ENCODE measurements at regions not wholly inside any gene's neighbourhood (a gene's known extent, or its start where the extent isn't known, plus 50 kb on each side); places are given as distances from the start of the nearest gene placed in this dataset.
A peak's percentile ranks its signal among the peaks of the same experiment; 100 is the strongest.
"Not testable (repeated sequence)": the region's sequence is repeated elsewhere in the genome, so short reads cannot be mapped to it uniquely, and the experiment has no call there.

DNA sequence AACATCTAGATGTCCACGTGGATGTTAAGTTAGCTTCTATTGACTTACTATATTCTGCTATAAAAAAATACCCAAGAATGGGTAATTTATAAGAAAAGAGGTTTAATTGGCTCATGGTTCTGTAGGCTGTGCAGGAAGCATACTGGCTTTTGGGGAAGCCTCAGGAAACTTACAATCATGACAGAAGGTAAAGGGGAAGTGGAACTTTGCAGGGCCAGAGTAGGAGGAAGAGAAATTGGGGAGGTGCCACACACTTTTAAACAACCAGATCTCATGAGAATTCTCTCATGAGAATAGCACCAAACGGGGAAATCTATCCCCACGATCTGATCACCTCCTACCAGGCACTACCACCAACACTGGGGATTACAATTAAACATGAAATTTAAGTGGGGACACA lies 689.3 kb downstream of the METTL15 start:
- Mint-ChIP-seq H3K4me1 (ENCODE audit: low read depth, unreplicated experiment) (peaks cover 22% of the 10 kb centered on the region), H3K27ac (ENCODE audit: unreplicated experiment) (peak overlapping the region; percentile 58), H3K27me3 (ENCODE audit: unreplicated experiment) (no peaks in the 10 kb centered on the region), H3K36me3 (ENCODE audit: insufficient read depth, unreplicated experiment) (no peaks in the 10 kb centered on the region), H3K4me3 (ENCODE audit: low read depth, unreplicated experiment) (no peak overlapping the region), H3K9me3 (ENCODE audit: low read depth, unreplicated experiment) (peaks cover 6% of the 10 kb centered on the region)
- TF ChIP-seq, protein P1, sequence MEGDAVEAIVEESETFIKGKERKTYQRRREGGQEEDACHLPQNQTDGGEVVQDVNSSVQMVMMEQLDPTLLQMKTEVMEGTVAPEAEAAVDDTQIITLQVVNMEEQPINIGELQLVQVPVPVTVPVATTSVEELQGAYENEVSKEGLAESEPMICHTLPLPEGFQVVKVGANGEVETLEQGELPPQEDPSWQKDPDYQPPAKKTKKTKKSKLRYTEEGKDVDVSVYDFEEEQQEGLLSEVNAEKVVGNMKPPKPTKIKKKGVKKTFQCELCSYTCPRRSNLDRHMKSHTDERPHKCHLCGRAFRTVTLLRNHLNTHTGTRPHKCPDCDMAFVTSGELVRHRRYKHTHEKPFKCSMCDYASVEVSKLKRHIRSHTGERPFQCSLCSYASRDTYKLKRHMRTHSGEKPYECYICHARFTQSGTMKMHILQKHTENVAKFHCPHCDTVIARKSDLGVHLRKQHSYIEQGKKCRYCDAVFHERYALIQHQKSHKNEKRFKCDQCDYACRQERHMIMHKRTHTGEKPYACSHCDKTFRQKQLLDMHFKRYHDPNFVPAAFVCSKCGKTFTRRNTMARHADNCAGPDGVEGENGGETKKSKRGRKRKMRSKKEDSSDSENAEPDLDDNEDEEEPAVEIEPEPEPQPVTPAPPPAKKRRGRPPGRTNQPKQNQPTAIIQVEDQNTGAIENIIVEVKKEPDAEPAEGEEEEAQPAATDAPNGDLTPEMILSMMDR (IDR thresholded peaks at IDR 0.05; ENCODE audit: unreplicated experiment) = no peak
- intact Hi-C loops (cut with micrococcal nuclease; ENCODE audit: unreplicated experiment) = no loop called here
- CTCF ChIA-PET = no interaction called here
- no peak for DNase-seq
- no TSS peak for BruUV-seq (replicated peaks)

DNA sequence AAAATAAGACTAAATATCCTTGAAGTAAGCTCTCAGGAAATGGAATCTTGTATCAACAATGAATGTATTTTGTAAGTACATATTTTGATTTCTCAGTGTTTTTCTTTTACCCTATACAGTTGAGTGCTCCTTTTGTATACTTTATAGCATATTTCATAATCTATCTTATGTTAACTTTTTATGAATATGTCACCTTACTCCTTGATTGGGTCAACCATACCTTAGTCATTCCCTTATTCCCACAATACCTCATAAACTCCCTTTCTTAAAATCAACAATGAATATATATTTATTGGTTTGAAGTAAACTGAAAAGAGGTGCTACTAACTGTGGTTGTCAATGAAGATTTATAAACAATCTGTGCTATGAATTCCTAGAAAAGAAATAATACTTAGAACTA lies 686.2 kb downstream of the METTL15 start:
- H3K4me1 Mint-ChIP-seq (ENCODE audit: low read depth, unreplicated experiment) = peaks cover 24% of the 10 kb centered on the region
- no peaks in the 10 kb centered on the region for H3K27me3 Mint-ChIP-seq (ENCODE audit: unreplicated experiment)
- DNase-seq = no peak
- no peak overlapping the region for H3K4me3 Mint-ChIP-seq (ENCODE audit: low read depth, unreplicated experiment)
- intact Hi-C loops (cut with micrococcal nuclease; ENCODE audit: unreplicated experiment) = no loop called here
- CTCF ChIA-PET = no interaction called here
- TF ChIP-seq, protein P1 (IDR thresholded peaks at IDR 0.05; ENCODE audit: unreplicated experiment) = no peak
- BruUV-seq (replicated peaks) = no TSS peak
- H3K36me3 Mint-ChIP-seq (ENCODE audit: insufficient read depth, unreplicated experiment) = no peaks in the 10 kb centered on the region
- peaks cover 17% of the 10 kb centered on the region for H3K9me3 Mint-ChIP-seq (ENCODE audit: low read depth, unreplicated experiment)
- no peak overlapping the region for H3K27ac Mint-ChIP-seq (ENCODE audit: unreplicated experiment)

DNA sequence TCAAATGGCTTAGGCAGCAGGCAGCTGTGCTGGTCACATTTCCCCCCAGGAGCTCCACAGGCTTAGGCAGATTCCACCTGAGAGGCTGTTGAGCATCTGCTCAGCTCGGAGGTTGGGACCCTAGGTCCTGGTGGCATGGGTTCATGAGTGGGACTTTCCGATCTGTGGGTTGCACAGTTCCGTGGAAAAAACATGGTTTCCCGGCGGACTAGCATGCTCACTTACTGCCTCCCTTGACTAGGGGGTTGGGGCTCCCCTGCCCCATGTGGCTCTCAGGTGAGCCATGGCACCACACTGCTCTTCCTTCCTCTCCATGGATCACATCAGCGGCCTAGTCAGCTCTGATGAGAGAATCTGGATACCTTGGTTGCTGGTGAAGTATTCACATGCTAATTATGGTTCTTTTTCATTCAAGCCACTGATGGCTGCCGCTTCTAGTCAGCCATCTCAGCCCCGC lies 685.1 kb downstream of the METTL15 start:
- no peak overlapping the region for H3K27ac Mint-ChIP-seq (ENCODE audit: unreplicated experiment)
- intact Hi-C loops (cut with micrococcal nuclease; ENCODE audit: unreplicated experiment) = no loop called here

DNA sequence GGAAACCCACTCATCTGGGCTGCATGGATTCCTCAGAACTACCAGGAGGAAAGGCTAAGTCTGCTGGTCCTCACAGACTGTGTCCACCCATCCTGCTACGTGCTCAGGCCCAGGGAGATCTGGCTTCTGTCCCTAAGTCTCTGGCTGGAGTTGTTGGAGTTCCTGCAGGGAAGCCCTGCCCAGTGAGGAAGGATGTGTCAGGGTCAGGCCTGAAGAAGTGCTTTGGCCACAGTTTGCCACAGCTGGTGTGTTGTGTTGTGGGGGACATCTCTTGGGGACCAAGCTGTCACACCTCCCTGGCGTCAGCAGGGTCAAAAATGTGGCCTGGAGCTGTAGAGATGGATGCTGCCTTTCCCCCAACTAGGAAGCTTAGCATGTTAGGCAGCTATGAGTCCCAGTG lies 684.7 kb downstream of the METTL15 start:
- Mint-ChIP-seq H3K9me3 (ENCODE audit: low read depth, unreplicated experiment) (peaks cover 17% of the 10 kb centered on the region), H3K27me3 (ENCODE audit: unreplicated experiment) (no peaks in the 10 kb centered on the region), H3K27ac (ENCODE audit: unreplicated experiment) (no peak overlapping the region), H3K36me3 (ENCODE audit: insufficient read depth, unreplicated experiment) (no peaks in the 10 kb centered on the region), H3K4me1 (ENCODE audit: low read depth, unreplicated experiment) (peaks cover 8% of the 10 kb centered on the region), H3K4me3 (ENCODE audit: low read depth, unreplicated experiment) (no peak overlapping the region)
- BruUV-seq (replicated peaks) = no TSS peak
- TF ChIP-seq, protein P1 (IDR thresholded peaks at IDR 0.05; ENCODE audit: unreplicated experiment) = no peak
- CTCF ChIA-PET = no interaction called here
- intact Hi-C loops (cut with micrococcal nuclease; ENCODE audit: unreplicated experiment) = no loop called here
- DNase-seq = no peak

More for the DNA sequence above, 685.1 kb downstream of the METTL15 start:
- peaks cover 17% of the 10 kb centered on the region for H3K9me3 Mint-ChIP-seq (ENCODE audit: low read depth, unreplicated experiment)
- H3K36me3 Mint-ChIP-seq (ENCODE audit: insufficient read depth, unreplicated experiment) = no peaks in the 10 kb centered on the region
- no peak for DNase-seq
- CTCF ChIA-PET = no interaction called here
- peaks cover 13% of the 10 kb centered on the region for H3K4me1 Mint-ChIP-seq (ENCODE audit: low read depth, unreplicated experiment)
- no peaks in the 10 kb centered on the region for H3K27me3 Mint-ChIP-seq (ENCODE audit: unreplicated experiment)
- no peak overlapping the region for H3K4me3 Mint-ChIP-seq (ENCODE audit: low read depth, unreplicated experiment)
- no TSS peak for BruUV-seq (replicated peaks)
- TF ChIP-seq, protein P1 (IDR thresholded peaks at IDR 0.05; ENCODE audit: unreplicated experiment) = no peak

DNA sequence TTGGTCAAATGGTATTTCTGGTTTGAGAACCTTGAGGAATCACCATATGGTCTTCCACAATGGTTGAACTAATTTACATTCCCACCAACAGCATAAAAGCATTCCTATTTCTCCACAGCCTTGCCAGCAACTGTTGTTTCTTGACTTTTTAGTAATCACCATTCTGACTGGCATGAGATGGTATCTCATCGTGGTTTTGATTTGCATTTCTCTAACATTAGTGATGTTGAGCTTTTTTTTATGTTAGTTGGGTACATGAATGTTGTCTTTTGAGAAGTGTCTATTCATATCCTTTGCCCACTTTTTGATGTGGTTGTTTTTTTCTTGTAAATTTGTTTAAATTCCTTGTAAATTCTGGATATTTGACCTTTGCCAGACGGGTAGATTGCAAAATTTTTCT lies 679.7 kb downstream of the METTL15 start:
- H3K4me1 Mint-ChIP-seq (ENCODE audit: low read depth, unreplicated experiment); DNase-seq; intact Hi-C loops (cut with micrococcal nuclease; ENCODE audit: unreplicated experiment); H3K27ac Mint-ChIP-seq (ENCODE audit: unreplicated experiment); BruUV-seq (replicated peaks); CTCF ChIA-PET; H3K27me3 Mint-ChIP-seq (ENCODE audit: unreplicated experiment); H3K4me3 Mint-ChIP-seq (ENCODE audit: low read depth, unreplicated experiment); H3K36me3 Mint-ChIP-seq (ENCODE audit: insufficient read depth, unreplicated experiment): not testable (repeated sequence)
- H3K9me3 Mint-ChIP-seq (ENCODE audit: low read depth, unreplicated experiment) = peaks cover 26% of the 10 kb centered on the region

Data from Calu3 (cell line).